IMR-90 (cell line): ENCODE measurements at regions not wholly inside any gene's neighbourhood (a gene's known extent, or its start where the extent isn't known, plus 50 kb on each side); places are given as distances from the start of the nearest gene placed in this dataset.

Experiments used
- ATAC-seq: fragments of 200-7000 bp; cut with Tn5 transposase; 2 replicates; pipeline ENCODE4 v1.9.1; 2020; ENCODE audit warnings: low read depth, mild to moderate bottlenecking, moderate library complexity
- BruUV-seq: library from RNA; stranded (reverse); fragments of 400-500 nt; replicated peaks from 2 replicates; lab custom pipeline; 2021; lab: Mats Ljungman, UMichigan
- CTCF ChIA-PET: fragments of 300-600 bp; formaldehyde crosslinking; extraction: SDS; loops from one replicate; lab custom pipeline; 2021; ENCODE audit warnings: antibody characterized with exemption; lab: Yijun Ruan, JAX
- POLR2A ChIA-PET: fragments of 300-600 bp; sonication (Branson Sonifier 250); formaldehyde crosslinking; loops from one replicate; lab custom pipeline; 2022; ENCODE audit warnings: antibody characterized with exemption; ENCODE audit not compliant: unreplicated experiment; lab: Charles Lee
- DNase-seq: peaks from one replicate; pipeline ENCODE4 v3.0.0; 2013
- H2AFZ ChIP-seq: replicated peaks from 2 replicates; pipeline ENCODE3; 2013; ENCODE audit warnings: low read length, mild to moderate bottlenecking; ENCODE audit not compliant: poor library complexity
- H2AK5ac ChIP-seq: 2 replicates; pipeline ENCODE4 v1.6.1; 2013; ENCODE audit warnings: low read depth, low read length, inconsistent platforms
- H2AK9ac ChIP-seq: replicated peaks from 2 replicates; pipeline ENCODE3; 2013; ENCODE audit warnings: mild to moderate bottlenecking, low read depth, low read length, moderate library complexity; ENCODE audit not compliant: poor library complexity
- H2BK120ac ChIP-seq: 2 replicates; pipeline ENCODE4 v1.6.1; 2013; ENCODE audit warnings: low read depth, low read length, inconsistent platforms
- H2BK15ac ChIP-seq: 3 replicates; pipeline ENCODE4 v1.6.1; 2013; ENCODE audit warnings: low read depth, low read length, inconsistent platforms
- H2BK20ac ChIP-seq: 2 replicates; pipeline ENCODE4 v1.6.1; 2013; ENCODE audit warnings: low read depth, mild to moderate bottlenecking, inconsistent platforms, low read length, moderate library complexity
- H2BK5ac ChIP-seq: 2 replicates; pipeline ENCODE4 v1.6.1; 2013; ENCODE audit warnings: mild to moderate bottlenecking, low read depth, low read length, inconsistent platforms; ENCODE audit not compliant: poor library complexity, severe bottlenecking
- H3K14ac ChIP-seq: replicated peaks from 2 replicates; pipeline ENCODE4 v1.6.1; 2013; ENCODE audit warnings: low read depth, low read length, inconsistent platforms
- H3K18ac ChIP-seq: 2 replicates; pipeline ENCODE4 v1.6.1; 2013; ENCODE audit warnings: low read depth, low read length, control low read depth
- H3K23ac ChIP-seq: 2 replicates; pipeline ENCODE4 v1.6.1; 2013; ENCODE audit warnings: low read depth, low read length, inconsistent platforms
- H3K27ac ChIP-seq: 2 replicates; pipeline ENCODE4 v1.5.1; 2013; ENCODE audit warnings: mild to moderate bottlenecking, control low read depth, low read length; ENCODE audit not compliant: insufficient read depth
- H3K27me3 ChIP-seq: 2 replicates; pipeline ENCODE4 v1.6.1; 2013; ENCODE audit warnings: low read length; ENCODE audit not compliant: control insufficient read depth, insufficient read depth
- H3K36me3 ChIP-seq: 2 replicates; pipeline ENCODE4 v1.6.1; 2013; ENCODE audit warnings: low read length, mixed read lengths; ENCODE audit not compliant: control insufficient read depth, insufficient read depth
- H3K4ac ChIP-seq: 2 replicates; pipeline ENCODE4 v1.6.1; 2013; ENCODE audit warnings: low read depth, low read length, inconsistent platforms
- H3K4me1 ChIP-seq: 2 replicates; pipeline ENCODE4 v1.6.1; 2013; ENCODE audit warnings: low read length, mixed read lengths; ENCODE audit not compliant: control insufficient read depth, insufficient read depth
- H3K4me2 ChIP-seq: 2 replicates; pipeline ENCODE4 v1.6.1; 2013; ENCODE audit warnings: low read depth, mild to moderate bottlenecking, control low read depth, low read length, moderate library complexity
- H3K4me3 ChIP-seq: 2 replicates; pipeline ENCODE4 v1.5.1; 2013; ENCODE audit warnings: low read depth, mild to moderate bottlenecking, control low read depth, low read length, moderate library complexity; ENCODE audit not compliant: insufficient read depth
- H3K56ac ChIP-seq: 2 replicates; pipeline ENCODE4 v1.6.1; 2013; ENCODE audit warnings: low read length, inconsistent platforms; ENCODE audit not compliant: insufficient read depth; ENCODE audit errors: extremely low read depth
- H3K79me1 ChIP-seq, 2 experiments: 2 replicates each; pipeline ENCODE4 v1.6.1; 2013; ENCODE audit warnings: low read length in 2 of 2, inconsistent platforms in 1 of 2, low read depth in 1 of 2
- H3K9ac ChIP-seq: 2 replicates; pipeline ENCODE4 v1.6.1; 2013; ENCODE audit warnings: low read depth, low read length, control low read depth
- H3K9me1 ChIP-seq: 2 replicates; pipeline ENCODE4 v1.6.1; 2013; ENCODE audit warnings: low read length, inconsistent platforms; ENCODE audit not compliant: insufficient read depth
- H3K9me3 ChIP-seq: 2 replicates; pipeline ENCODE4 v1.6.1; 2013; ENCODE audit warnings: low read length; ENCODE audit not compliant: control insufficient read depth, insufficient read depth
- H4K20me1 ChIP-seq: 2 replicates; pipeline ENCODE4 v1.6.1; 2013; ENCODE audit warnings: low read length, inconsistent platforms; ENCODE audit not compliant: insufficient read depth
- H4K5ac ChIP-seq: 2 replicates; pipeline ENCODE4 v1.6.1; 2013; ENCODE audit warnings: mild to moderate bottlenecking, low read depth, low read length, control low read depth
- H4K8ac ChIP-seq, 2 experiments: 2 replicates each; pipeline ENCODE4 v1.6.1; 2013; ENCODE audit warnings: low read depth in 2 of 2, low read length in 2 of 2, control low read depth in 1 of 2, inconsistent platforms in 1 of 2
- H4K91ac ChIP-seq: 2 replicates; pipeline ENCODE4 v1.6.1; 2013; ENCODE audit warnings: low read depth, low read length, inconsistent platforms; ENCODE audit not compliant: insufficient read depth
- BHLHE40 ChIP-seq: fragments of 150-350 bp; IDR thresholded peaks from 2 replicates; pipeline ENCODE4 v1.6.1; 2016; ENCODE audit warnings: mild to moderate bottlenecking, low read depth, low read length
- CEBPB ChIP-seq: IDR thresholded peaks from 2 replicates; pipeline ENCODE4 v1.6.1; 2012; ENCODE audit warnings: low read depth, low read length, improper control_type of control experiment
- CHD1 ChIP-seq: IDR thresholded peaks from 2 replicates; pipeline ENCODE4 v1.6.1; 2012; ENCODE audit warnings: low read depth, low read length, improper control_type of control experiment
- CTCF ChIP-seq: conservative IDR thresholded peaks from 2 replicates; pipeline ENCODE4 v1.5.1; 2012; ENCODE audit warnings: mild to moderate bottlenecking, low read depth, low read length, improper control_type of control experiment
- ELK1 ChIP-seq: fragments of 150-350 bp; IDR thresholded peaks from 2 replicates; pipeline ENCODE4 v1.6.1; 2016; ENCODE audit warnings: low read depth, mild to moderate bottlenecking, low read length, moderate library complexity, borderline replicate concordance
- FOS ChIP-seq: fragments of 150-350 bp; IDR thresholded peaks from 2 replicates; pipeline ENCODE4 v1.6.1; 2016; ENCODE audit warnings: low read depth, low read length
- MAFK ChIP-seq: IDR thresholded peaks from 2 replicates; pipeline ENCODE4 v1.6.1; 2012; ENCODE audit warnings: low read depth, low read length, improper control_type of control experiment
- MAZ ChIP-seq: IDR thresholded peaks from 2 replicates; pipeline ENCODE4 v1.6.1; 2012; ENCODE audit warnings: low read depth, mild to moderate bottlenecking, low read length, improper control_type of control experiment, moderate library complexity, borderline replicate concordance
- MXI1 ChIP-seq: IDR thresholded peaks from 2 replicates; pipeline ENCODE4 v1.6.1; 2012; ENCODE audit warnings: low read depth, mild to moderate bottlenecking, low read length, moderate library complexity, borderline replicate concordance
- NFE2L2 ChIP-seq: fragments of 150-350 bp; IDR thresholded peaks from 2 replicates; pipeline ENCODE4 v1.6.1; 2016; ENCODE audit warnings: low read depth, mild to moderate bottlenecking, low read length
- POLR2A ChIP-seq: IDR thresholded peaks from 2 replicates; pipeline ENCODE4 v1.6.1; 2012; ENCODE audit warnings: mild to moderate bottlenecking, low read depth, low read length
- RAD21 ChIP-seq: IDR thresholded peaks from 2 replicates; pipeline ENCODE4 v1.6.1; 2012; ENCODE audit warnings: low read length, improper control_type of control experiment
- RCOR1 ChIP-seq: IDR thresholded peaks from 2 replicates; pipeline ENCODE4 v1.6.1; 2012; ENCODE audit warnings: mild to moderate bottlenecking, low read length, improper control_type of control experiment; ENCODE audit not compliant: insufficient replicate concordance
- RFX5 ChIP-seq: IDR thresholded peaks from 2 replicates; pipeline ENCODE4 v1.8.0; 2012; ENCODE audit warnings: low read depth, mild to moderate bottlenecking, low read length, moderate library complexity
- SMC3 ChIP-seq: fragments of 150-350 bp; IDR thresholded peaks from 2 replicates; pipeline ENCODE4 v1.6.1; 2016; ENCODE audit warnings: low read depth, mild to moderate bottlenecking, antibody characterized with exemption, low read length, moderate library complexity
- USF2 ChIP-seq: fragments of 150-350 bp; IDR thresholded peaks from 2 replicates; pipeline ENCODE4 v1.6.1; 2017; ENCODE audit warnings: mild to moderate bottlenecking, antibody characterized with exemption, low read length, low read depth
- WGBS, 2 experiments: methylation state at CpG; one replicate each; pipeline versions ENCODE4 v1.1.5 to v1.1.7; 2013; ENCODE audit warnings: missing lambda C conversion rate in 2 of 2; ENCODE audit not compliant: insufficient read length in 1 of 2; ENCODE audit errors: extremely low coverage in 2 of 2; 5-methylcytosine and 5-hydroxymethylcytosine counted together
- dilution Hi-C: fragments of 300-500 bp; cut with HindIII; formaldehyde crosslinking; loops from one replicate; pipeline ENCODE4 v1.14.3; 2018; ENCODE audit warnings: low sequenced_read_pairs; ENCODE audit not compliant: unreplicated experiment
- in situ Hi-C: fragments of 300-500 bp; cut with MboI; formaldehyde crosslinking; loops from 3 replicates; pipeline ENCODE4 v1.14.3; 2019; ENCODE audit warnings: low sequenced_read_pairs, inconsistent platforms, mixed read lengths
- intact Hi-C: fragments of 100-400 bp; cut with micrococcal nuclease; formaldehyde crosslinking; loops from 2 replicates; pipeline ENCODE4 v1.10.0; 2022

GRCh38 chr14:34189866-34190265 is 239.0 kb upstream of the EGLN3 start:
- Histone ChIP-seq H3K27ac (no peak overlapping the region), H3K18ac (no peak overlapping the region), H3K4me2 (no peak overlapping the region), H2BK20ac (no peak overlapping the region), H3K36me3 (no peaks in the 10 kb centered on the region), H3K56ac (no peak overlapping the region), H4K5ac (no peak overlapping the region), H3K14ac (no peak overlapping the region), H3K9me3 (no peaks in the 10 kb centered on the region), H2BK120ac (no peak overlapping the region), H3K27me3 (no peaks in the 10 kb centered on the region), H2BK5ac (no peak overlapping the region), H3K4me3 (no peak overlapping the region), H2AK5ac (no peak overlapping the region), H2BK15ac (no peak overlapping the region), H4K8ac (no peak overlapping the region), H2AK9ac (no peak overlapping the region), H3K23ac (no peak overlapping the region), H3K4ac (no peak overlapping the region), H2AFZ (no peak overlapping the region), H3K4me1 (no peaks in the 10 kb centered on the region), H4K91ac (no peak overlapping the region), H3K79me1 (no peaks in the 10 kb centered on the region; a peak in 1 of 4 replicates), H3K9ac (no peak overlapping the region), H4K20me1 (no peaks in the 10 kb centered on the region), H3K9me1 (no peaks in the 10 kb centered on the region)
- DNase-seq (no peak), ATAC-seq (no peak)
- TF ChIP-seq MAFK (no peak), MXI1 (no peak), CEBPB (no peak), POLR2A (no peak), RFX5 (no peak), ELK1 (no peak), USF2 (no peak), FOS (no peak), BHLHE40 (no peak), CTCF (no peak), MAZ (no peak), SMC3 (no peak), CHD1 (no peak), RCOR1 (no peak), RAD21 (no peak), NFE2L2 (no peak)
- ChIA-PET CTCF (no interaction called here), POLR2A (no interaction called here)
- no CpG with 5 or more reads among the region's 3 CpGs for WGBS, 2 experiments
- no TSS peak for BruUV-seq
- intact Hi-C loops (no loop called here), in situ Hi-C loops (no loop called here), dilution Hi-C loops (no loop called here)
